Vagina (tissue), 2 donors: ENCODE measurements at regions not wholly inside any gene's neighbourhood (a gene's known extent, or its start where the extent isn't known, plus 50 kb on each side); places are given as distances from the start of the nearest gene placed in this dataset.

Experiments used
- CTCF ChIP-seq, 3 experiments: fragments of 450-650 bp in 2 of 3; fragments of 200-600 bp in 1 of 3; sonication (generic) in 1 of 3; IDR thresholded peaks; one replicate each; pipeline ENCODE4 v1.5.1; 2017 to 2019; ENCODE audit warnings: antibody characterized with exemption in 3 of 3, mild to moderate bottlenecking in 2 of 3, moderate library complexity in 2 of 3
- POLR2A ChIP-seq, 2 donors: fragments of 450-650 bp; IDR thresholded peaks; one replicate each; pipeline ENCODE4 v1.6.1; 2017; ENCODE audit warnings: antibody characterized with exemption in 2 of 2, mild to moderate bottlenecking in 2 of 2, moderate library complexity in 2 of 2
- POLR2AphosphoS5 ChIP-seq, 2 donors: sonication (generic); formaldehyde crosslinking; IDR thresholded peaks; one replicate each; pipeline ENCODE4 v1.9.0; 2017; ENCODE audit warnings: antibody characterized with exemption in 2 of 2, mild to moderate bottlenecking in 2 of 2, low read depth in 1 of 2; ENCODE audit not compliant: insufficient read depth in 1 of 2

- TF ChIP-seq CTCF (IDR thresholded peaks at IDR 0.05) (no peak), POLR2A (IDR thresholded peaks at IDR 0.05) (no peak), POLR2AphosphoS5 (IDR thresholded peaks at IDR 0.05; ENCODE audit: insufficient read depth in 1 of 2, low read depth in 1 of 2) (no peak)
Observed at GRCh38 chr12:124506832-124507153, 60.6 kb downstream of the NCOR2 start.
